Left cardiac atrium (tissue), 4 donors: ENCODE measurements at regions not wholly inside any gene's neighbourhood (a gene's known extent, or its start where the extent isn't known, plus 50 kb on each side); places are given as distances from the start of the nearest gene placed in this dataset.
A peak's percentile ranks its signal among the peaks of the same experiment; 100 is the strongest.
"Not testable (repeated sequence)": the region's sequence is repeated elsewhere in the genome, so short reads cannot be mapped to it uniquely, and the experiment has no call there.

Experiments
- ATAC-seq, 2 donors: fragments of 200-7000 bp; cut with Tn5 transposase; one replicate each; pipeline ENCODE4 v1.9.1; 2020; ENCODE audit warnings: mild to moderate bottlenecking in 2 of 2, moderate library complexity in 2 of 2
- DNase-seq: peaks from one replicate; pipeline ENCODE4 v3.0.0-alpha.2; 2020
- intact Hi-C, 2 donors: fragments of 100-400 bp; cut with DNase I; formaldehyde crosslinking; loops; one replicate each; pipeline versions ENCODE4 v1.14.1 to v1.15.1; 2022 to 2023
- donor health status: DM: no; HTN: yes; CAD: no.
- donor health status: DM: no; HTN: yes; CAD: no; lungs with severe emphysema.
- donor health status: DM: yes; HTN: yes; CAD: no.
- donor health status: Dilated cardiomyopathy.

DNA sequence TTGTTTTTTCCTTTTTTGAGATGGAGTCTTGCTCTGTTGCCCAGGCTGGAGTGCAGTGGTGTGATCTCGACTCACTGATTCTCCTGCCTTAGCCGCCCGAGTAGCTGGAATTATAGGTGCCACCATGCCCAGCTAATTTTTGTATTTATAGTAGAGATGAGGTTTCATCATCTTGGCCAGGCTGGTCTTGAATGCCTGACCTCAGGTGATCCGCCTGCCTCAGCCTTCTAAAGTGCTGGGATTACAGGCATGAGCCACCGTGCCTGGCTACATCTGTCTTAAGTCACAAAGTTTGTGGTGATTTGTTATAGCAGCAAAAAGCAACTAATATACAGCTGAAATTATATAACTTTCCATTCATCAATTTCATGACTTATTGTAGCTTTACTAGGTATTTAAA is 198.2 kb downstream of the JCAD start:
- ATAC-seq, result not testable (repeated sequence)

DNA sequence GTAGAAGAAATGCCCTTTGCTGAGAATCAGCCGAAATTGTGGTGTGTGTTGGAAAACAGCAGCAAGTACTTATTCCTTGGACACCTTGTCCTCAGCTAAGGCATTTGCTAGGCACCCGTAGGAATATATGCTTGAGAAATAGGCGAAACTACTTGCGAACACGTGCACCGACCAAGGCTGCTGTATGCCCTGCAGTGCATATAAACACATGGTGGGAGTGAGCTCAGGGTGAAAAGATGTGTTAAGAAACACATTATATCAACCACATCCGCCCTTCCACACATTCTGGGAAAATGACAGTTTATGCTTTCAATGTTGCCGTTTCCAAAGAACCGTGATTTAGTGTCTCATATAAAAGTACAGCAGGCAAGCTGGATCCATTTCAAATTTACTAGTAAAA is 199.2 kb downstream of the JCAD start:
- DNase-seq, result no peak
- ATAC-seq, result no peak
- intact Hi-C loops, result no loop called here

More for the DNA sequence above, 198.2 kb downstream of the JCAD start:
- DNase-seq, intact Hi-C loops: not testable (repeated sequence)

DNA sequence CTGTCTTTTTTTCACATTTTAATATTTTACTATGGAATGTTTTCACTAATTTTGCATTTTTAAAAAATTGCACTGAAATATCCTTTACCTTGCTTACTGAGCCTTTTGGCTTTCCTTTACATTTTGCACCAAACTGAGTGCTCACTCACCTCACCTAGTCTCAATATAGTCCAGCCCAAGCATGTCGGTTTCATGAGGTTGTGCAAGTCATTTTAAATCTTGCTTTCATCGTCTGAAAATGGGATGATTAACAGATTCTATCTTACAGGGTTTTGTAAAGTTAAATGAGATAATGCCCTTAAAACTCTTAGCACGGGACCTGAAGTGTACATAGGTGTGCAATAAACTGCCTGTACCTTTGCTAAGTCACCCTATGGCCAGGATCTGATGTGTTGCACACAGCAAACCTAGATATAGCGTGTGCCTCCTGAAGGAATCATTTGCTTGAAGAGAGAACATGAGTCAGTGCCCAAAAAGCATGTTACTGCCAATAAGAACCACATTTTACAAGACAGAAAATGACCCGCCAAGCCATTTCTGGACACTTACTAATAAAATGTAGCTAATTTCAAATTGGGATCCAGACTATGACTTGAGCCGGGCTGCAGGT is 199.8 kb downstream of the JCAD start:
- DNase-seq (no peak), ATAC-seq (no peak)
- intact Hi-C loops, result loop anchor here (5.0 to 10.0 kb wide), 2 partner anchors 122 to 245 kb away; no protein-coding TSS in a partner anchor

DNA sequence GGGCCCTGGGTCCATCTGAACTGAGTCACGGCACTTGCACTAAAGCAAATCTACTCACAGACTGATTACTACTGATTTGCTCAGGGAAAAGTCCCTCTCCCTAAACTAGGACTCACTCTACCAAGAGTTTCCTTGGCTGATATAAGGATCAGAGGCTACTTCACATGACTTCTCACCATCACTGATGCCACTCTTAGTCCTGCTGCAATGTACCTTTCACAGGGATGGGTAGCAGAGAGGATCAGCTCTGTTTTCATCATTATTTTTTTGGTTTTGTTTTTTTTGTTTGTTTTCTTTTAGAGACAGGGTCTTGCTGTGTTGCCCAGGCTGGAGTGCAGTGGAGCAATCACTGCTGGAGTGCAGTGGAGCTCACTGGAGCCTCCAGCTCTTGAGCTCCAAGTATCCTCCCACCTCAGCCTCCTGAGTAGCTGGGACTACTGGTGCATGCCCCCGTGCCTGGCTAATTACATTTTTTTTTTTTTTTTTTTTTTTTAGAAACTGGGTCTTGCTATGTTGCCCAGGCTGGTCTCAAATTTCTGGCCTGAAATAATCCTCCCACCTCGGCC is 200.6 kb downstream of the JCAD start:
- ATAC-seq (no peak), DNase-seq (no peak)
- intact Hi-C loops, result loop anchor here (5.0 to 10.0 kb wide), 2 partner anchors 121 to 244 kb away; no protein-coding TSS in a partner anchor

DNA sequence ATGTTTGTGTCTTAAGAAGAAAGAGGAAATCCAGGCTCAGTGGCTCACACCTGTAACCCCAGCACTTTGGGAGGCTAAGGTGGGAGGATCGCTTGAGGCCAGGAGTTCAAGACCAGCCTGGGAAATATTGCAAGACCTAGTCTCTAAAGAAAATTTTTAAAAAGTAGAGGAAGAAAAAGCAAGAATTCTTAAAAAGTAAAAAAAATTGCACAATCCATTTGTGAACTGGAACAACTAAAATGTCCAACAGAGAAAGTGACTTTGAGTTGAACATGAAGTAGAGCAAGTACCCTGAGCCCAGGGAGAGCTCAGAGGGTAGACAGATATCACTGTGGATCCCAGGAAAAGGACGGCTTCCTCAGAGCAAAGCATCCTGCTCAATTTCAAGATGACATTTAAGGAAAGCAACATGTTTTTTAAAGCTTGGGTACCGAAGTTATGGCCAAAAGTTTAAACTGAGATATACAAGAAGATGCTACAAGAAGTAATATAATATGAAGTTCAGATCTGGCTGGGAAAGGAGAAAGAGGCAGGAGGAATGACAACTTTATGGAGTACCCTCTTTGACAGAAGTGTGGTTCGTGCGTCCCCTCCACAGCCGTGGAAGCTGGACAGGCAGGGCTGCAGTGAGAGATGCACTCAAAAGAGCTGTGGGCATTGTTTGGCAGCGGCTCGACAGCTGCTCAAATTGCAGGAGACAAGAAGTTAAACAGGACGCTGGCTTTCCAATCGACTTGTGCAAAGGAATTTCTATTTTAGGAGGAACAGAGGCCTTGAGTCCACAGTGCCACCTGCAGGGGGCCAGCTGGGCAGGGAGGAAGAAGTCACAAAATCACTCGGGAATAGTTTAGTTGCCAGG is 201.3 kb downstream of the JCAD start:
- intact Hi-C loops, result loop anchor here (5.0 to 10.0 kb wide), 2 partner anchors 121 to 243 kb away; no protein-coding TSS in a partner anchor
- DNase-seq (peak; percentile 63), ATAC-seq (peak; percentile 73 to 92)

DNA sequence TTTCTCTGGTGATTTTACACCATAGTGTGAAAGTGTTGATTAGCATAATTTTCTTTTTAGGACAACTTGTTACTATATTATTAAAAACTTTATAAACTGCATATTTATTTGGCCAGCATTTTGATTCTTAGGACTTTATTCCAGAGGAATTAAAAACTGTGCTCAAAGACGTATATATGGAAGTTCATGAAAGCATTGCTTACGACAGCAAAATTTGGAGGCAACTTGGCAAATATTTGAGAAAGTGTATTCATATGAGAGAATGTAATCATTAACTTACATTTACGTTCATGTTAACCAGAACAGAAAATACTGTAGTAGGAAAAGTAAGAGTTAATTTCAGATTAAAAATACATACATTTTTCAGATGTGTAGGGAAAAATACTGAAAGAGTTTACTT is 203.1 kb downstream of the JCAD start:
- intact Hi-C loops, result loop anchor here (5.0 to 10.0 kb wide), 2 partner anchors 119 to 241 kb away; no protein-coding TSS in a partner anchor
- ATAC-seq (no peak), DNase-seq (no peak)

DNA sequence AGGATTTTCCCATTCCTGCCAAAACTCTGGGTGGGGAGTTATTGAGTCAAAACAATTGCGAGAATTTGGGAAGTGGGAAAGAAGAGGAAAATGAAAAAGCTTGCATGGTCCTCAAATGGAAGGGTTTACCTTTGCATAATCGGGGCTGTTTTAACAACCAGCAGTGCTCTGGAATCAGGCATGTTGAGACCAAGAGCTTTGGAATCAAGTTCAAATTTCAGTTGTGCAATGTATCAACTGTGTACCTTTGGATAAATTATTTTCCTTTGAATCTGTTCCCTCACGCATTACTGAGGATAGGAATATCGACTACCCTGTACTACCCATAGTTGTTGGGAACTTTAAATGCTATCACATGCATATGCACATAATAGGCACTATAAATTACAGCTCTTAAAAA is 205.5 kb downstream of the JCAD start:
- DNase-seq, result no peak
- intact Hi-C loops, result loop anchor here in 1 of 2 donors (10.0 kb wide), 1 partner anchor 239 kb away; no protein-coding TSS in a partner anchor
- ATAC-seq, result no peak

DNA sequence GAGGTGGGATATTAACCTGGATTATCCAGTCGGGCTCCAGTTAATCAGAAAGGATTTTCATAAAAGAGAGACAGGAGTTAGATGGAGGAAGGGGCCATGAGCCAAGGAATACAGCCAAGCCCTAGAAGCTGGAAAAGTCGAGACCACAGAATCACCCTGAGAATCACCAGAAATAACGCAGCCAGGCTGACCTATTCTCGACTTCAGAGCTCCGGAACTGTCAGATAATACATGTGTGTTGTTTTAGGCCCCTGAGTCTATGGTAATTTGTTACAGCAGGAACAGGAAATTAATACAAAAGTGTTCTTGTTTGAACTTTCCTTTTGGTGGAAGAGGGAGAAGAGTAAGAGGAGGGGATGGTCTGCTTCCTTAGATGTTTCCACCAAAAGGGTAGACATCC is 208.1 kb downstream of the JCAD start:
- no peak for DNase-seq
- peak in 1 of 2 donors; percentile 24 for ATAC-seq
- intact Hi-C loops, result loop anchor here in 1 of 2 donors (10.0 kb wide), 1 partner anchor 236 kb away; no protein-coding TSS in a partner anchor

DNA sequence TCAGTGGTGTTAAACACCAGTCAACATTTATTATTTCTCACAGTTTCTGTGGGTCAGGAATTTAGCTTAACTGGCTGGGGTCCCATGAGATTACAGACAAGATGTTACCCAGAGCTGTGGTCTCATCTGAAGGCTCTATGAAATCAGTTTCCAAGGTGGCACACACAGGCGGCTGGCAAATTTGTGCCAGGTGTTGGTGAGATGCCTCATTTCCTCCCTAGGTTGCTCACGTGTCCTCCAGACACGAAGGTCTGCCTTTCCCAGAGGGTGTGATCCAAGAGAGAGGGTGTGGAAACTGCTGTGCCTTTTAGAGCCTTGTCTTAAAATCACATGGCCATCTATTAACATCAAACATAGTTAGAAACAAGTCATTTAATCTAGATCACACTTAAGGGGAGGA is 209.0 kb downstream of the JCAD start:
- ATAC-seq (no peak), DNase-seq (no peak)
- intact Hi-C loops, result loop anchor here in 1 of 2 donors (10.0 kb wide), 1 partner anchor 236 kb away; no protein-coding TSS in a partner anchor

DNA sequence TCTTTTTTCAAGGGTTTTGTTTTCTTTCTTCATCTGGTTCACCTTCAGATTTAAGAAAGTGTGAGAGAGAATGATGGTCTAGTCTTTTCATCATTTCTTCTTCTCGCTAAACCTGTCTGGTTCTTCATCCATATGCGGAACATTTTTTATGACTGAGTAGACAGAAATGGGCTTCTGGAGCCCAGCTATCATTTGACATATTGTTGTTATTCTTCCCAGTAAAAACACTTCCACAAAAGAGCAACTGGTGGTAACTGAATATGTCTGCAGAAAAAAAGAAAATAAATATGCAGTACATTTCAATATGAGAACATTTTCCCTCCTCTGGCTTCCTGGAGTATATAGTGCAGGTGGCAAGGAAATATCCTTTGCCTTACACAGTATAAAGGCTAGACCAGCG is 209.5 kb downstream of the JCAD start:
- no peak for ATAC-seq
- no peak for DNase-seq
- intact Hi-C loops, result loop anchor here in 1 of 2 donors (10.0 kb wide), 1 partner anchor 235 kb away; no protein-coding TSS in a partner anchor

DNA sequence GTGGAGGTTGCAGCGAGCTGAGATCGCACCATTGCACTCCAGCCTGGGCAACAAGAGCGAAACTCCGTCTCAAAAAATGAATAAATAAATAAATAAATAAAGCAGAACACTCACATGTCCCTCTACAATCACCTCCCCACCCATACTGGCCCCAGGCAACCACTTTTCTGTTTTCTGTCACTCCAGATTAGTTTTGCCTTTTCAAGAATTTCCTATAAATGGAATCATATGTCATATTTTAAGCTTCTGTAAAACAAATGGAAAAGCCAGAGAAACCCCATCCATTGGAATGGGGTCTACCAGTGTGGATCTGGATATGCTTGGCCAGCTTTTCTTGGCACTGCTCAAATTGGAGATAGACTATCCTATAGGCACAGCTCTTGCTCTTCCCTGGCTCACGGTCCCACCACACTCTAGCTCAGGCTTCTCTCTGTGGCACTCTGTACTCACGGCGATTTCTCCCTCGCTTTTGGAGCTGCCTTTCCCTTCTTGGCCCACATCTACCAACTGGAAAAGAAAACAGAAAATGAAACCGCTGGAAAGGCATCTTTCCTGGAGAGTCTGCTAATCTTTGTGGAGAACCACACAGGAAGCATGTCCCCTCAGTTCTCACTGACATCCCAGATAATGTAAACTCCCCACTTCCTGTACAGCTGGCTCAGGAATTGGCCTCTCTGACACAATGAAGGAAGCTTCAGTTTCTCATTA is 210.1 kb downstream of the JCAD start:
- DNase-seq (no peak), ATAC-seq (peak; percentile 67 to 88)
- intact Hi-C loops, result no loop called here

DNA sequence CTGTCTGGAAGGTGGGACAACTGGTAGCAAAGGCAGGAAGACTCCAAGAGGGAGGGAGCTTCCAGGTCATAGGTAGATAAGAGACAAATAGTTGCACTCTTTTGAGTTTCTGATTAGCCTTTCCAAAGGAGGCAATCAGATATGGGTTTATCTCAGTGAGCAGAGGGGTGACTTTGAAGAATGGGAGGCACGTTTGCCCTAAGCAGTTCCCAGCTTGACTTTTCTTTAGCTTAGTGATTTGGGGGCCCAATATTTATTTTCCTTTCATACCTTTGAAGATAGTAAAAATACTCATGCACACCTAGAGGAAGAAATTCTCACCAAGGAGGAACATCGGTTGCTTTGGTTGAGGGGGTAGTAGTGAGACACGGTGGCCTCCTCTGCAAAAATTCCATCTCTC is 212.1 kb upstream of the SVIL start:
- ATAC-seq (no peak), DNase-seq (no peak)
- intact Hi-C loops, result no loop called here

DNA sequence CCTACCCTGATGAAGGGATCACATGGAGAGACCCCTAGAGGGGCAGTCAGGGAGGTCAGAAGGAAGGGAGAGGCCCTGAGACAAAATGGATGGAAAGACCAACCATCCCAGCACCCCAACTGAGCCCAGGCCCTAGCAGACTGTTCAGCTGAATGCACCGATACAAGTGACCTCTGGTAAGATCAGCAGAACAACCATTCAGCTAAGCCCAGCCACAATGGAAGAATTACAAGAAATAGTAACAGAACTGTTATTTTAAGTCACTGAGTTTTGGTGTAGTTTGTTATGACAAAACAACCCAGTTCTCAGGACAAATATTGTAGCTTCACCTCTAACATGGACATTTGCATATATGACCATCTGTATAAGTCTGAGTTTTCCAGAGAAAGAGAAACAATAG is 210.4 kb upstream of the SVIL start:
- DNase-seq, result no peak
- ATAC-seq, result no peak
- intact Hi-C loops, result no loop called here

DNA sequence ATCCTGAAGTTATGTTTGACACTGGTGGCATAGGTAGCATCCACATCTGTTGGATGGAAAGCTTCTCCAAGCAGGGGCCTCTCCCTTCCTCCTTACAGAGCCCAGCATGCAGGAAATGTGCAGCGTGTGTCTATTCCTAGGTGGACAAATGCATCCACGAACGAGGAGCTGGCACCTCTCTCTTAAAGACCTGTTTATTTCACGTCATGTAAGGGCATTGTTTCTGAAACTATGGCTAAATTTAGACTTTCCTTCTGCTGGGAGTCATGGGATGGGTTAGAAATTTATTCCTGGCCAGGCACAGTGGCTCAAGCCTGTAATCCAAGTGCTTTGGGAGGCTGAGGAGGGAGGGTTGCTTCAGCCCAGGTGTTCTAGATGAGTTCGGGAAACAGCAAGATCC is 208.4 kb upstream of the SVIL start:
- DNase-seq (no peak), ATAC-seq (no peak)
- intact Hi-C loops, result no loop called here

DNA sequence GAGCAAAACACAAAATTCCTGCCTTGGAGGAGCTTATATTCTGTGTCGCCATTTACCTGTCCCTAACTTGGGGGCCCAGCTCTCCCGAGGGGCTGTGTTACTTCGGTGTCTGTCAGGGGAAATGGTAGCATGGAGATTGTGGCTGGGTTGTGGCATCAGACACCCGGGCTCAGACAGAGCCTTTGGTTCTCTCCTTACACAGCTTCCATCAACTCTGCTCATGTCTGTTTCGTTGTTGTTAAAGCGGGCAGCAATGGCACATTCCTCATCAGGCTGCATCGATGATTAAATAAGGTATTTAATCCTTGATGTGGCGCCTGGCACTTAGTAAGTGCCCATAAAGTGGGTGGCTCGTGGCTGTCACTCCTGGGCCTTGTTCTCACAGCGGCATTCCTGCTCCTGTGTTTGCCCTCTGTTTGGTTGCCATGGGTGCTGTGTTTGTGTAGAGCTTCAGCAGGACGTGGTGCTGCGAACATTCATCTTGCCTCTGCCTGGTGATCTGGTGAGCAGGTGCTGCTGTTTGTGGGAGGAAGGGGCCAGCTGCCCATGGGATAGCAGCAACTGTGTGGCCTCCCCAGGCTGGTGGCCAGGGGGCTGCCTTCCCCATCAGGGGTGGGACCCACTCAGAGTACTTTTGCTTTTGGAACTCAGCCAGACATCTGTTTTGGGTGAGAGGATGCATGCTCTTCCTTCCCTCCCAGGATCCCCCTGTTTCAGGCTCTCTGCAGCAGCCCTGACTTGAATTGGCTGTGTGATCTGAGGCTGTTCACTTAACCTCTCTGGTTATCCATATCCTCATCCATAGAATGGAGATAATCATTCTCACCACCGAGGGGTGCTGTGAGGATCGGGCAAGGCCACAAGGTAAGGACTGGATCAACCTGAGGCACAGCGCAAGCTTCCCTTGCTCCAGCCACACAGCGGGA is 207.2 kb upstream of the SVIL start:
- DNase-seq (peak; percentile 71), ATAC-seq (peak; percentile 74 to 84)
- intact Hi-C loops, result no loop called here

DNA sequence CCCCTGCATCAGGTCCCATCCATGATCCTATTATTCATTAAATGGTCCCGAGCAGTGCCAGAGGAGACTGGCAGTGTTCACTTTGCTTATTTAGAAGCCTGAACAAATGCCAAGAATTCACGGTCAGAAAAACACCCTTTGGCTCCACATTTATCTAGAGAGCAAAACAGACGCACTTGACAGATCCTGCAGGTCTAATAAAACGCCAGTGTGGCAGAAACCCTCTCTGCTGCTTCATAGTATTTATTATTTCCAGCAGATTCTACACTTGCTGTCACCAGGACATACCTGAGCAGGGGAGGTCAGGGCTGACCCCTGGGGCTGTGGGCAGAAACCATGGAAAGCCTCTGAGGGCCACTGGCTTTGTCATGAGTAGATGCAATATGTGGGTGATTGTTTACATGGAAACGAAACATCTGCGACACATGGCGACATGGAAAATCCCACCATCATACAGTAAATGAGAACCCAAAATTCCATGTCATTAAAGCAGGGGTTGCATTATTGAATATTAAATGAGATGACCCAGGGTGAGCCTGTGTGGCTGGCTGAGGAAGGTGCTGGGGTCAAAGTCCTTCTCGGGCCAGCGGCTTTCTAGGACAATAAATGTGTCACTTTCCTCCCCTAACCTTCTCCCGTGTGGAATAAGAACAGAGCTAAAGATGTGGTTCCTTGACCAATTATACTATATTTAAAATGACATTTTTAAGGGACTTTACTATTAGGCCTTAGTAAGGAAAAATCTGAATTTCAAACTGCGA is 205.9 kb upstream of the SVIL start:
- intact Hi-C loops, result no loop called here
- no peak for DNase-seq
- ATAC-seq, result peak; percentile 37 to 62

DNA sequence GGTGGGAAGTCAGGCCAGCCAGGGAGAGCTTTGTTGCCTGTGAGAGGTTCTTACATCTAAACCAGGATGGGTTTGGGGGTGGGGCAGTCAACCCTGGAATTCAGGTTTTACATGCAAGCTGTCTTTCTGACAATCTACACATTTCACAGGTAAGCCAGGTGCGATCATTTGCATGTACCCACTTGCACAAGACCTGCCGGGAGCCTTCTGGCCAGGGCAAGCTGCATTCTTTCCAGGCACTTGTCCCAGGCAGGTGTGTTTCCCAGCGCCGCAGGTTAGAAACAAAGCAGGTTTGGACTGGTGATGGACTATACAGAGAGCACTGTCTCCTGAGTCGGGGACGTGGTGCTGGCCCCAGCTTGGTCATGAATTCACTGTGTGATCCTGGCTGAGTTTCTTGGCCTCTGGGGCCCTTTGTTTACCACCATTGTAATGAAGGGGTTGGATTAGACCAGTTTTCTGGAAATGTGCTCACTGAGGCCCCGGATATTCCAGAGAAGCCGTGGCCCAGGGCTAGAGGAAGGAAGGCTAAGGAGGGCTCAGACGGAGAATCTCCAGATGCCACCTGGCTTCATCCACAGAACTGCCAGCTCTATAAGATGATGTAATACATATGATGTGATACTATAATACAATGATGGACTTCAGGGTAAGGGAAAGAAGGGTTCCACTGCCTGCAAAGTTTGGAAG is 205.2 kb upstream of the SVIL start:
- ATAC-seq (no peak), DNase-seq (no peak)
- intact Hi-C loops, result no loop called here
